ENCODE measurements at regions not wholly inside any gene's neighbourhood (a gene's known extent, or its start where the extent isn't known, plus 50 kb on each side); places are given as distances from the start of the nearest gene placed in this dataset.

GRCh38 chr6:15946701-15947385, 182.0 kb upstream of the MYLIP start:
- intact Hi-C loops (cut with DNase I) = no loop called here
- FAIRE-seq = no peak
- Histone ChIP-seq H3K9ac (ENCODE audit: low read length in 3 of 3) (no peak overlapping the region), H3K9me3 (ENCODE audit: control insufficient read depth in 2 of 3, insufficient read depth in 1 of 3, low read length in 3 of 3) (no peaks in the 10 kb centered on the region), H3K4me1 (ENCODE audit: control insufficient read depth in 2 of 3, insufficient read depth in 2 of 3, low read depth in 1 of 3, low read length in 3 of 3) (no peaks in the 10 kb centered on the region), H3K36me3 (ENCODE audit: control insufficient read depth in 2 of 3, insufficient read depth in 3 of 3, low read length in 3 of 3) (no peaks in the 10 kb centered on the region), H3K4me3 (ENCODE audit: low read length in 3 of 3) (no peak overlapping the region), H3K27me3 (ENCODE audit: control insufficient read depth, insufficient read depth, low read length) (no peaks in the 10 kb centered on the region), H3K27ac (ENCODE audit: low read depth in 2 of 2, low read length in 2 of 2) (no peak overlapping the region)
- TF ChIP-seq CTCF (IDR thresholded peaks at IDR 0.05; ENCODE audit: borderline replicate concordance, extremely low read depth, insufficient read depth) = no peak
- DNase-seq = no peak

GRCh38 chr6:15945593-15946159, 183.2 kb upstream of the MYLIP start:
- no peak for TF ChIP-seq CTCF (IDR thresholded peaks at IDR 0.05; ENCODE audit: borderline replicate concordance, extremely low read depth, insufficient read depth)
- H3K27me3 ChIP-seq (ENCODE audit: control insufficient read depth, insufficient read depth, low read length) = no peaks in the 10 kb centered on the region
- FAIRE-seq (no peak), DNase-seq (no peak)
- intact Hi-C loops (cut with DNase I) = no loop called here
- H3K27ac ChIP-seq (ENCODE audit: low read depth in 2 of 2, low read length in 2 of 2) = no peak overlapping the region
- no peaks in the 10 kb centered on the region for H3K9me3 ChIP-seq (ENCODE audit: control insufficient read depth in 2 of 3, insufficient read depth in 1 of 3, low read length in 3 of 3)
- H3K4me3 ChIP-seq (ENCODE audit: low read length in 3 of 3) = no peak overlapping the region
- H3K9ac ChIP-seq (ENCODE audit: low read length in 3 of 3) = no peak overlapping the region
- H3K4me1 ChIP-seq (ENCODE audit: control insufficient read depth in 2 of 3, insufficient read depth in 2 of 3, low read depth in 1 of 3, low read length in 3 of 3) = no peaks in the 10 kb centered on the region
- no peaks in the 10 kb centered on the region for H3K36me3 ChIP-seq (ENCODE audit: control insufficient read depth in 2 of 3, insufficient read depth in 3 of 3, low read length in 3 of 3)

- intact Hi-C loops (cut with DNase I) = no loop called here
- FAIRE-seq (no peak), DNase-seq (no peak)
- H3K9ac ChIP-seq (ENCODE audit: low read length in 3 of 3) = no peak overlapping the region
- no peak overlapping the region for H3K4me3 ChIP-seq (ENCODE audit: low read length in 3 of 3)
- no peaks in the 10 kb centered on the region for H3K9me3 ChIP-seq (ENCODE audit: control insufficient read depth in 2 of 3, insufficient read depth in 1 of 3, low read length in 3 of 3)
- H3K27ac ChIP-seq (ENCODE audit: low read depth in 2 of 2, low read length in 2 of 2) = no peak overlapping the region
- H3K4me1 ChIP-seq (ENCODE audit: control insufficient read depth in 2 of 3, insufficient read depth in 2 of 3, low read depth in 1 of 3, low read length in 3 of 3) = no peaks in the 10 kb centered on the region
- H3K27me3 ChIP-seq (ENCODE audit: control insufficient read depth, insufficient read depth, low read length) = no peaks in the 10 kb centered on the region
- H3K36me3 ChIP-seq (ENCODE audit: control insufficient read depth in 2 of 3, insufficient read depth in 3 of 3, low read length in 3 of 3) = no peaks in the 10 kb centered on the region
- no peak for TF ChIP-seq CTCF (IDR thresholded peaks at IDR 0.05; ENCODE audit: borderline replicate concordance, extremely low read depth, insufficient read depth)
Observed at GRCh38 chr6:15943423-15943822, 185.5 kb upstream of the MYLIP start.

All from kidney (tissue), 13 donors.